Thyroid gland (tissue), 4 donors: ENCODE measurements at regions not wholly inside any gene's neighbourhood (a gene's known extent, or its start where the extent isn't known, plus 50 kb on each side); places are given as distances from the start of the nearest gene placed in this dataset.

Experiments used
- POLR2A ChIP-seq, 2 donors: fragments of 450-650 bp; IDR thresholded peaks; one replicate each; pipeline ENCODE4 v1.6.1; 2017; ENCODE audit warnings: antibody characterized with exemption in 2 of 2, mild to moderate bottlenecking in 2 of 2, moderate library complexity in 1 of 2
- TF ChIP-seq, protein P1 (sequence below), 6 experiments: fragments of 200-600 bp in 3 of 6; fragments of 450-650 bp in 3 of 6; sonication (generic) in 3 of 6; IDR thresholded peaks; one replicate each; pipeline ENCODE4 v1.5.1; 2016 to 2019; ENCODE audit warnings: antibody characterized with exemption in 6 of 6, mild to moderate bottlenecking in 2 of 6, inconsistent platforms in 1 of 6, moderate library complexity in 1 of 6

- TF ChIP-seq, protein P1, sequence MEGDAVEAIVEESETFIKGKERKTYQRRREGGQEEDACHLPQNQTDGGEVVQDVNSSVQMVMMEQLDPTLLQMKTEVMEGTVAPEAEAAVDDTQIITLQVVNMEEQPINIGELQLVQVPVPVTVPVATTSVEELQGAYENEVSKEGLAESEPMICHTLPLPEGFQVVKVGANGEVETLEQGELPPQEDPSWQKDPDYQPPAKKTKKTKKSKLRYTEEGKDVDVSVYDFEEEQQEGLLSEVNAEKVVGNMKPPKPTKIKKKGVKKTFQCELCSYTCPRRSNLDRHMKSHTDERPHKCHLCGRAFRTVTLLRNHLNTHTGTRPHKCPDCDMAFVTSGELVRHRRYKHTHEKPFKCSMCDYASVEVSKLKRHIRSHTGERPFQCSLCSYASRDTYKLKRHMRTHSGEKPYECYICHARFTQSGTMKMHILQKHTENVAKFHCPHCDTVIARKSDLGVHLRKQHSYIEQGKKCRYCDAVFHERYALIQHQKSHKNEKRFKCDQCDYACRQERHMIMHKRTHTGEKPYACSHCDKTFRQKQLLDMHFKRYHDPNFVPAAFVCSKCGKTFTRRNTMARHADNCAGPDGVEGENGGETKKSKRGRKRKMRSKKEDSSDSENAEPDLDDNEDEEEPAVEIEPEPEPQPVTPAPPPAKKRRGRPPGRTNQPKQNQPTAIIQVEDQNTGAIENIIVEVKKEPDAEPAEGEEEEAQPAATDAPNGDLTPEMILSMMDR (IDR thresholded peaks at IDR 0.05) = no peak
- TF ChIP-seq POLR2A (IDR thresholded peaks at IDR 0.05) = no peak
These were observed 347.3 kb upstream of the CDH4 start for GRCh38 chr20:60904730-60905129.
